SK-N-DZ (cell line): ENCODE measurements at regions not wholly inside any gene's neighbourhood (a gene's known extent, or its start where the extent isn't known, plus 50 kb on each side); places are given as distances from the start of the nearest gene placed in this dataset.

Experiments used
- DNase-seq: peaks from one replicate; pipeline ENCODE4 v3.0.0-alpha.2; 2015; ENCODE audit warnings: low spot score

DNA sequence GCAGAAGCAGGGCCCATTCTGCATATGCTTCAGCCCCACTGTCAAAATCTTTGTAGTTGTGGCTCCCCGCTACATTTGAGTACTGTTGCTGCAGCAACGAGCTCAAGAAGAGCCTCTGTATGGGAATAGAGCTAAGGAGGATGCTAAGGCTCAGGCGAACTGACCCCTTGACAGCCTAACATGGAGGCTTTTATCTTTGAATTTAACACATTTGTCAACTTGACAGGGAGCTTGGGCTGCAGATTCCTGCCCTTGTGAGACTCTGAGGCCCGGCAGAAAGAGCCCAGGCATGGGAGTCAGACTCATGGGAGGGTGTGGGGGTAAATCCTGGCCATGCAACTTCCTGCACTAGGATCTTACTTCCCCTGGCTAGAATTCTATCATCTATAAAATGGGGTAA lies 278.7 kb upstream of the CITED2 start:
- DNase-seq, result no peak

DNA sequence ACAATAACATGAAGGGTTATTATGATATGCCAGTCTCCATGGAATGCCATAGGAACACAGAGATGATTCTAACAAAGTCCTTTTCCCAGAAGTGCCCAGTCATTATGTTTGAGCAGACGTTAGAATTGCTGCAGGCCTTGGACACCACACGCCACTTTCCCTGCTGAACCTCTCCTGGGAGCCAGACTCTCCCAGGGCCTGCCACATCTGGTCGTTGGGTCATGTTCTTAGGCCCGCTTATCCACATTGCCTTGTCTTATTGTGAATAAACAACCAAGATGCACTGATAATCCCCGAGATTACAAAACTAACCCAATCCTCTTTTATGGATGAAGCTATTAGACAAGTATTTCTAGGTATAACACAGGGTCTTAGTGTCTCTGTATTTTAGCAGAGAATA lies 276.5 kb upstream of the CITED2 start:
- DNase-seq, result peak; percentile 66

DNA sequence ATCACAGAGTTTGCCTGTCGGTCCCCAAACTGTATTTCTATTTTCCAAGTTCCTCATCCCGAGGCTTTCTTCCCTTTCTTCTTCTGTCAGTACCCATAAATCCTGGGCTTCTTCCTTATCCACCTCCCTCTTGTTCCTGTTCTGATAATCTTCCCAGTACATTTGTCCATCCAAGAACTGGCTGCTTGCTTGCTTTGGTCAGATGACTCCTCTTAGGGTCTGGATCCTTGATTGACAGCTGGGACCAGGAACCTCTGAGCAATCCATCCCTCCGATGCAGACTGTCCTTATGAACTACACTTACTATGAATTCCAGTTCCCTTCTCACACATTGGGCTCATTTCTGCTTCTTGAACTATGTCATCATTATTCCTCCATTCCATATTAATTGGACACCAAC lies 275.3 kb upstream of the CITED2 start:
- no peak for DNase-seq

DNA sequence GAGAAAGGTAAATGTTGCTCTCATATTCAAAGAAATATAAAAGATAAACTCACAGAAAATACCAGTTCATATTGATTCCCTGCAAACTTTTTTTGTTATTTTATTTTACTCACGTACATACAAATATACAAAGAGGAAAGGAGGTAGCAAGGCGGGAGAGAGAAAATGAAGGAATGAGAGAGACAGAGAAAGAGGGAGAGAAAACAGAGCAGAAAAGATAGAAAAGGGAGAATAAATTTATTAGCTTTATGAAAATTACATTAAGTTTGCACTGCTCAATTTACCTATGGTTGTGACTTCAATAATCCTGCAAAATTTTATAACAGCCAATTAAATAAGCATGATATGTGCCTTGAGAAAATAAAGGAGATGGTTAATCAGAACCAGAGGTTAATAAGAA lies 274.7 kb upstream of the CITED2 start:
- DNase-seq, result no peak

DNA sequence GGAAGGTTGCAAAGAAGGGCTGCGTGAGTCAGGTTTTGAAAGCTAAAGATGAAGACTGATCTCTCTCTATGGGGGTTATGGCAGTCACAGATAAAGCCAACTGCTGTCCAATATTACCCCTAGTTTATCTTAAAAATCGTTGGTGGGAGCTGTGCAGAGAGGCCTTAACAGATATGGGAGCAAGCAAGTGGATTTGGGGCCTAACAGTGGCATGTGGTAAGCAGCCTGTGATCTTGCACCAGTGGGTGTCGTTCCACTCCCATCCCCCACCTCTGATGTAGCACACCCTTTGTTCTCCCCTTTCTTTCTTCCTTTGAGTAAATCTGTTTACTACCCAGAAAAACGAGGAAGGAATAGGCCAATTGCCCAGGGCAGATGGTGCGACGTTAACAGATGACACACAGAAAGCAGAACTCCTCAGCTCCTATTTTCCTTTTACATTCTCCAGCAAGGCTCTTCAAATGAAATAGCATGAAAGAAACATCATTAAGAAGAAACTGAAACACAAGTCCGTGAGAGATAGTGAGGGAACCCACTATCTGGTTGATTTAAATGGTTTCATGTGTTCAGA lies 274.1 kb upstream of the CITED2 start:
- DNase-seq, result no peak

DNA sequence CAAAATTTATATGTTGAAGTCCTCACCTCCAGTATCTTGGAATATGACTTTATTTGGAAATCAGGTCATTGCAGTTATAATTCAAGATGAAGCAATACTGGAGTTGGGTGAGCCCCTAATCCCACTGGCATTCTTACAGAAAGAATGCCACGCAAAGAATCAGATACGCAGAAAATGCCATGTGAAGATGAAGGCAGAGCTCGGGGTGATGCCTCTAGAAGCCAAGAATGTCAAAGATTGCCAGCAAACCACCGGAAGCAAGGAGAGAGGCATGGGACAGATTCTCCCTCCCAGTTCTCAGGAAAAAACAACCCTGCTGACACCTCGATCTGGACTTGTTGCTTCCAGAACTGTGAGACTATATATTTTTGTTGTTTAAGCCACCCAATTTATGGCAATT lies 273.4 kb upstream of the CITED2 start:
- DNase-seq, result no peak

DNA sequence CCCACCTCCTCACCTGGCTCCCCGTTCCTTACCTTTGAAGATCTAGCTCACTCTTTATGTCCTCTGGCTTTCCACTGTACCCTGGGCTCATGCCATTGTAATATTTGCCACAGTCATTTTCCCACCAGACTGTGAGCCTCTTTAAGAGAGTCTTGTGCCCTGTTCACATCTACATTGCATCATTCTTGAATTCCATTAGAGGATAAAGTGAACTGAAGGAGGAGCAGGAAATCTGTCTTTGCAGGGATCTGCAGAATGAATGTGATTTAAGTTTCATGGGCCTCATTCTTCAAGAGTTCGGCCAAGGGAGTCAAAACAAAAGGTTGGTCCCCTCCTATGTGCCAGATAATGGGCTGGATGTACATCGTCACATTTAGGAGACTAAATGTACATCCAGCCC lies 272.6 kb upstream of the CITED2 start:
- DNase-seq, result no peak

DNA sequence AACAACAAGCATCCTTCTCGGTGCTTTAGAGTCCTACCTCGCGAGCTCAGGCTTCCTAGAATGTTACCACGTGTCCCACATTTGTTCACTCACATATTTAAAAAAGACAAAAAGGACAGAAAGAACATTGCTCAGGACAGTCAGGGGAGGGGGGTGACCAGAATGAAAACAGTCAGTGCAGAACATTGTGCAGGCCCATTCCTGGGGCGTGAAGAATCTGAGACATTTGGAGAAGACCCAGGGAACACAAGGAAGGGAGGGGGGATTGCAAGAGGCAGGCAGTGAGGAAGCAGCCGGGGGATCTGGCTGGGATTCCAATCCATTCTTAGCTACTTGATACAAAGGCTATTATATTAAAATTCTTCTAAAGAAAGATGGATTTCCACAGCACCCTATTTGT lies 270.4 kb upstream of the CITED2 start:
- DNase-seq, result no peak

DNA sequence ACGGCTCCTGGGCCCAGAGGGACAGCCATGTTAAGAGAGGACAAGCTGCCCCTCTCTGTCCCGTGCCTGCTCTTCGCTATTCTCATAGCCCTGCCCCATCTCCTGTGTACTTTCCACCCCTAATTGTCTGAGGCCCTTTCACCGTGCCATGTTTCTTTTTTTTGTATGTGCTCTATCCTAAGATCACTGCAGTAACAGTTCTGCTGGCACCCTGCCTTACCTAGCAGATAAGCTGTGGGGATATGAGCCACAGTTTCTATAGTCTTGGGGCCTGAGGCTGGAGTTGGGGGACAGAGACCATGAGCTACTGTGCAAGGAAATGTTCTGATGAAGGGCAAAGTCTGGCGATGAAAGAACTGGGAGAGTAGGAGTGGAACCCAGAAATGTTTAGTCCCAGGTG lies 269.5 kb upstream of the CITED2 start:
- no peak for DNase-seq

DNA sequence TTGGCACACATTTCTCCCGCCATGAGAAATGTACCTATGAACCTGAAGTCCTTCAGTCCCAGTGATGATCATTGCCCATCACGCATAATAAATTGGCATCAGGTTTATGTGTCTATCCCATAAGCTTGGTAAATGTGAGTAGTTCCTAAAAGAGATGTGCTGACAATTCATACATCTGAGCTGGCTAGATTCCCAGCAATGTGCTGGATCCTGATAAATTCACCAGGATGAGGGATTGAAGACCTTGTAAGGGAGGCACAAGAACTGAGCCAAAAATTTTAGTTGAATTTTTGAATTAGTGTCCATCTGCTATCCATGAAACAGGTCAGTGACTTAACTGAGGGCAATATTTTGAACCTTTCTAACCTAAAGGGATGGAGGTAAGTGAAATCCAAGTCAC lies 267.9 kb upstream of the CITED2 start:
- no peak for DNase-seq

DNA sequence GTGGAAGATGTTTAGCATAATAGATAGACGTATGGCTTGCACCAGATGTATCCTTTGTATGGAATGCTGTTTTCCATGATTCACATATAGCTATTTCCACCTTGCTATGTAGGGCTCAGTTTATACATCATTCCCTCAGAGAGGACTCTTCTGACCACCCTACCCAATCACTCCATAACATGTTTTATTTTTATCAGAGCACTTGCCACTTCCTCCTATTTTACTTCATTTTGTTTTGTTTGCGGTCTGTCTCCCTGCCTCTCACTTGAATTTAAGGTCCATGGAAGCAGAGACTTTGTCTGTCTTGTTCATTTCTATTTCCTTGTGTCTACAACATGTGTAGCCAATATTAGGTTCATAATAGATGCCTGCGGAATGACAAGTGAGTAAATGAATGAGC lies 266.9 kb upstream of the CITED2 start:
- no peak for DNase-seq

DNA sequence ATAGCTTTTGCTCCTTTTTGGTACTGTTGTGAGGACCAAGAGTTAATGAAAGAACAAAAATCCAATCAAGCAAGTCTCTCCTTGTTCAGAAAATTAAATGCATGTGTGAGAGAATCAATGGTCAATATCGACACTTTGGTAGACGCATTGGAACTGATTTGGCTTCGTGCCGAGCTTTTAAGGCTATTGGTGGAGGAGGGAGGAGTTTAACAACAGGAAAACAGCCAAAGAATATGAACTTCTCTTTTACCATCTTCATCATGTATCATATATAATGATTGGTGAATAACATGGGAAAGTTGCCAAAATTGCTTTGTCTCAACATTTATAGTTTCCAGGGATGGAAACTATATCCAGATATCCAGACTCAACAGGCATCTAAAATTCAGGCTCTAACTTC lies 266.5 kb upstream of the CITED2 start:
- no peak for DNase-seq

DNA sequence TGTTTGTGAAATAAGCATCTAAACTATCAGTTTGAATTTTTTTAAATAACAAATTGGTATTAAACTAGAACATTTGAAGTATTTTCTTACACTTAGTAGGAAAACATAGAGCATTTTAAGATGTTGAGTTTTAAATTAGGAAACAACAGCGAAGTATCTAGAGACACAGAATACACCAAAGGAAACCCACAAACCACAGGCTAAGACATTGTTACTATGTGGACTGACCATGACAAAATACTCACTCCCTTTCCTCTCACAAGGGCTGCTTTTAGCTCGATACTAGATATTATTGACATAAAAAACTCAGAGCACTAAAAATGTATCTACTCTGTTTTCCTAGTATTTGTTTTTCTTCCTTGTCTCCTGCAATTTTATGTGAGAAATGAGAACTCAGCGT lies 266.0 kb upstream of the CITED2 start:
- DNase-seq, result no peak

DNA sequence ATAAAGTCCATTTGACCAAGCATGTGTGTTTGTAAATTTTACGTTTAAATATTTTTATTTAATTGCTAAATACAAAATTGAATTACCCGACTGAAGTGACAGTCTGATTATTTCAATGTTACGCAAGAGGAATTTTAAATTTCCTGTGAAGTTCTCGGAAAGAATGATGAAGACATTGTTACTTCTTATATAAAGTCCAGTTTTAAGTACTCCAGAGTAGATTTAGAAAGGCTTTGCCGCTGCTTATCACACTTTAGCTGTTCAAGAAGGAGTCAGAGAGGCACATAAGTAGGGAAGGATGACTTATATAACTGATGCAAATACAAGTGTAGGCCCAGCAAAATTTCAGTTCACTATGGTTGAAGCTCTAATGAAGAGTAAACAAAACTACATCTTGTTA lies 265.1 kb upstream of the CITED2 start:
- DNase-seq, result no peak

DNA sequence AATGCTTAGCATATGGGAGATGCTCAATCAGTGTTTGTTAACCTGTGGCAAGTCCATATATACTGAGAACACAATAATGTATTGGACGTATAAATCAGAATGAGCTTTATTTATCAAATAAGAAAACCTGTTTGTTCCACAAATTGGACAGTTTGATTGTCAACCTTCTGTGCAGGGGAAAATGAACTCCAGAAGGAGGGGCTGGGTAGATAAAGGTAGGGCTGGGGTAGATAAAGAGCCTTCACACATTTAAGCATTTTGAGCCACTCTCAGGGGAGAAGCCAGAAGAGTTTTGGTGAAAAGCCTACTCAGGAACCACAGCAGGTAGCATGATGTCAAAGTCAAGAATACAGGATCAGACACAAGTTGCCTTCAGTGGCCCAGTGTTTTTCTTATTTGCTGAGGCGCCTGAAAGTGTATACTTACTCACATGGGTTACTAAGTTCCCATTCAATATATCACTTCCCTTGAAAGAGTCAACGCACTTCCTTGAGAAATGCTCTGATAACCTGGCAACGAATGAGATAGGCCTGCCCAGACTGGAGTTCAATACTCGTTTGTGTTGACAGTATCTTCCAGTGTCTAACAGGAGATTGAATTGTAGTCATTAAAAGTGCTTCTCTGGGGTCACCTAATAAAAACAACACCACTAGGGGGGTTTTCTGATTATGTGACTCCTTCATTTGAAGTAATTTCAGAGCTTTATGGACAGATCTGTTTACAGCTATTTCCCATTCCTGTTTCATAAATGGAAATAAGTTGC lies 263.9 kb upstream of the CITED2 start:
- DNase-seq, result no peak

DNA sequence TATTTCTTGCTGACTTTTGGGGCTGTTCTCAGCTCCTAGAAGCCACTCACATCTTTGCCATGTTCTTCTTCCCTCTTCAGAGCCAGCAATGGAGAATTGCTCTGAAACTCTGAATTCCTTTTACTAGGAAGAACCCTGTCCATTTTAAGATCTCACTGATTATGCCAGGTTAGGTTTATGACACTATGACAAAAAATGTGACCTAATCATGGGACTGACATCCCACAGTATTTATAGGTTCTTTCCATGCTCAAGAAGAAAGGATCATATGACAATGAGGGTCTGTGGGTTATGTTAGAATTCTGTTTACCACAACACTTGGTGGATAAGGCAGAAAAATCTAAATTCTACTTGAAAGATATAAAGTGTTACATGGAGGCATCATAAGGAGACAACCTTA lies 263.3 kb upstream of the CITED2 start:
- no peak for DNase-seq

DNA sequence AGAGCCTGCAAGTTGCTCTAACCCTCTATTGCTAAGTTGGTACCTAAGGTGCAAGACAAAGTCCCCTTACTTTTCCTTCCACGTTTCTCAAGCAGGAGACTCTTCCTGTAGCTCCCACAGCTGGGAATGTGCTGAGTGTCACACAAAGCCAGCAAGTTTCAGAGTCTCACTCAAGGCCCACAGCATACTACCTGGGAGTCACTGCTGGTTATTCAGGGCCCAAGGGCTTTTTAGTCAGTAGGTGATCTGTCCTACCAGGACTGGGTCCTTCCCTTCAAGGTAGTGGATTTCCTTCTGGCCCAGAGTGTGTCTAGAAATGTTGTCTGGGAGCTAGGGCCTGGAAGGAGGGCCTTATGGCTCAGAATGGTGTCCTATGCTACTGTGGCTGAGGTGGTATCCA lies 261.9 kb upstream of the CITED2 start:
- no peak for DNase-seq

DNA sequence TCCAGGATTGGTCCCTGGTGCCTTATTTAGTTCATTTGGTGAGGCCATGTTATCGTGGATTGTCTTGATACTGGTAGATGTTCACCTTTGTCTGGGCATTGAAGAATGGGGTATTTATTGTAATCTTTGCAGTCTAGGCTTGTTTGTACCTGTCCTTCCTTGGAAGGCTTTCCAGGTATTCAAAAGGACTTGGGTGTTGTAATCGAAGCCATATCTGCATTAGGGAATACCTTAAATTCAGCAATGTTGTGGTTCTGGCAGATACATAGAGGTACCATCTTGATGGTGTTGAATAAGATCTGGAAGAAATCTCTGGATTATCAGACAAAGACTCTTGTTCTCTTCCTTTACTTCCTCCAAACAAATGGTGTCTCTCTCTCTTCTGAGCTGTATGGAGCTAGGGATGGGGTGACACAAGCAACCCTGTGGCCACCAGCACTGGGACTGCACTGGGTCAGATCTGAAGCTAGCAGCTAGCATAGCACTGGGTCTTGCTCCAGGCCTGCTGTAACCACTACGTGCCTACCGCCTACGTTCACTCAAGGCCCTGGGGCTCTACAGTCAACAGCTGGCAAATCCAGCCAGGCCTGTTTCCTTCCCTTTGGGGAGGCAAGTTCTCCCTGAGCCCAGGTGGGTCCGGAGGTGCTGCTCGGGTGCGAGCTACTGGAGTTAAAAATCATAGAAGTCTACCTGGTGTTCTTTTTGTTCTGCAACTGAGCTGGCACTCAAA lies 261.1 kb upstream of the CITED2 start:
- no peak for DNase-seq

DNA sequence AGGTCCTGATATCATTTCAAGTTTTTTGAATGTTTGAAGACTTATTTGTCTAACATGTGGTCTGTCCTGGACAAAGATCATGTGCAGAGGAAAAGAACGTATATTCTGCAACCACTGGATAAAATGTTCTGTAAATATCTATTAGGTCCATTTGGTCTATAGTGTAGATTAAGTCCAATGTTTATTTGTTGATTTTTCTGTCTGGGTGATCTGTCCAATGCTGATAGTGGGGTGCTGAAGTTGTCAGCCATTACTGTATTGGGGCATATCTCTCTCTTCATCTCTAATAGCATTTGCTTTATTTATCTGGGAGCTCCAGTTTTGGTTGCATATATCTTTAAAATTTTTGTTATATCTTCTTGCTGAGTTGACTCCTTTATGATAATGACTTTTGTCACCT lies 258.4 kb upstream of the CITED2 start:
- DNase-seq, result no peak

DNA sequence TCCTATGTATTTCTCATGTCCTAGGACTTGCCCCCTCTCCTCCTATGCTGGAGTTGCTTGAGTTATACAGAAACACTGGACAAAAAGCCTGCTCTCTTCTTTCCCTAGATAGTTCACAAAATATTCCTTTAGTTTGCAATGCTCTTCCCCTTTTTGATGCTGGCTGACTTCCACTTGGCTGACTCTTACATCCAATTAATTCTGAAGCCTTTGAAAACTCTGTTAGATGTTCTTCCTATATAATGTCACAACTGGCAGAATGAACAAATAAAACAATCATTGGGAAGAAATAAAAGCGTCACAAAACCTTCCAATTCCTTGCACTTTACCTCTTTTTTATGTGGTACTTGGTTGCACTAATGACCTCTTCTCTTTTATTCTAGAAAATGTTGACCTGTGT lies 253.8 kb upstream of the CITED2 start:
- no peak for DNase-seq

DNA sequence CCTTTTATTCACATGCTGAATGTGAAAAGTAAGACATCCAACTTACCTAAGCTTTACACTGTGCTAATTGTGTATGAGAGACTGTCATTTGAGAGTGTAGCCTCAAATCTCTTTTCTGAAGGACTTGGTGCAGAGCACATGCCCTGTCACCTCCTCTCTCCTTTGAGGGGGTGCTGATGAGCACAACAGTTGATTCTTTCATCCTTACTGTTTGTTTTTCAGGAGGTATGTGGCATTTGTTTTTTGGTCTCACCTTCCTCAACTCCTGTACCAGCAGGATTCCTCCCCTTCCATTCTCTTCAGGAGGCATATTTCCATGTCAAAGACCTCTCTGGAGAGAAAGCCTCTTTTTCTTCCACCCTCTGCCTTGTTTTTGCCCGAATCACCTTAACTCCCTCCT lies 252.6 kb upstream of the CITED2 start:
- no peak for DNase-seq

DNA sequence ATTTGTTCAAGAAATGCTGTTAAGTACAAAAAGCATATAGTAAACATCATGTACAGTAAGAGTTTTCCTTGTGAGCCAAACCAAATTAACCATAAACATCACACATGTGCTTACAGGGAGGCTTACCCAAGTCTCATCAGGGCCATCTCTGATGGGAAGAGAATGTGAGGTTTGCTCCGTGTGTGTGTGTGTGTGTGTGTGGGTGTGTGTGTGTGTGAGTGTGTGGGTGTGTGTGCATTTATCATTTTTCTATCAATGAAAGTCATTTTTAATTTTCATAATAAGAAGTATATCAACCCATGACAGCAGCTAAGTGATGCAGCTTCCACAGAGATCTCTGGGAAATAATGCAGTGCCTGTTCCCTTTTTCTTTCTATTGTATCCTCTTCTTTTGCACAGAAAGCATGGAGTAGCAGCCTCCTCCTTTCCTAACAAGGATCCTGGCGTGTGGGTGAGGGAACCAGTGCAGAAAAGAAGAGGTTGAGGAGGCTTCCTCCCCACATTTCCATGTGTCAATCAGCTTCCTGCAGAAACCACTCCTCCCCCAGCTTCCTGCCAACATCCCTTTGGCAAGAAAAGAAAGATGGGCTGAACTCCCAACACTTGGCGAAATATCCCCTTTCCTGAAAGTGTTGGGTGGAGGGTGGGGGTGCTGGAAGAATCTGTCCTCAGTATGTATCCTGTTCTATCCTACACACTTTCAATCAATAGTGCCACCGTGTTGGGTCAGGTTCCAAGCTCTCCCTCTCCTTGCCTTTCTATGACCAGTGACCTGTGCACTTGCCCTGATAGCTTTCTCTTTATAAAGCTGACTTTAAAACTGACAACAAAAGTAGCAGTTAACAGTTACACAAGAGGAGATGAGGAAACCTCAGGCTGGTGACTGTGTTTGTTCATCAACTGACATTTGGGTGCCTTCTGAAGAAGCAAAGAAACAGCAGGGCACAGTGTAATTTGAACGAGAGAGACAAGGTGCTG lies 251.8 kb upstream of the CITED2 start:
- no peak for DNase-seq
